Upper lobe of left lung (tissue), 4 donors: ENCODE measurements at regions not wholly inside any gene's neighbourhood (a gene's known extent, or its start where the extent isn't known, plus 50 kb on each side); places are given as distances from the start of the nearest gene placed in this dataset.

Source experiments
- CTCF ChIP-seq, 6 experiments: fragments of 450-650 bp in 4 of 6; fragments of 200-600 bp in 2 of 6; sonication (generic) in 2 of 6; IDR thresholded peaks; one replicate each; pipeline ENCODE4 v1.5.1; 2016 to 2019; ENCODE audit warnings: antibody characterized with exemption in 6 of 6
- EP300 ChIP-seq, 4 donors: sonication (generic); formaldehyde crosslinking; IDR thresholded peaks; one replicate each; pipeline ENCODE4 v1.5.1; 2017; ENCODE audit warnings: antibody characterized with exemption in 4 of 4, control low read depth in 2 of 4
- POLR2A ChIP-seq, 4 donors: fragments of 450-650 bp; IDR thresholded peaks; one replicate each; pipeline ENCODE4 v1.5.1; 2016 to 2017; ENCODE audit warnings: antibody characterized with exemption in 4 of 4, mild to moderate bottlenecking in 2 of 4

DNA sequence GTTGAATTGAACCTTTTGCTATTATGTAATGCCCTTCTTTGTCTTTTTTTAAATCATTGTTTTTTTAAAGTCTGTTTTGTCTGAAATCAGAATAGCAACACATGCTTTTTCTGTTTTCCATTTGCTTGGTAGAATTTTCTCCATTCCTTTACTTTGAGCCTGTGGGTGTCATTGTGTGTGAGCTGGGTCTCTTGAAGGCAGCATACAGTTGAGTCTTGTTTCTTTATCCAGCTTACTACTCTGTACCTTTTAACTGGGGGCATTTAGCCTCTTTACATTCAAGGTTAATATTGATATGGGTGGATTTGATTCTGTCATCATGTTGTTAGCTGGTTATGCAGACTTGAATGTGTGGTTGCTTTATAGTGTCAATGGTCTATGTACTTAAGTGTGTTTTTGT is 292.0 kb downstream of the MAP2K4 start:
- TF ChIP-seq CTCF (IDR thresholded peaks at IDR 0.05) (no peak), POLR2A (IDR thresholded peaks at IDR 0.05) (no peak), EP300 (IDR thresholded peaks at IDR 0.05) (no peak)
